CD14-positive monocyte (primary cell): ENCODE measurements at regions not wholly inside any gene's neighbourhood (a gene's known extent, or its start where the extent isn't known, plus 50 kb on each side); places are given as distances from the start of the nearest gene placed in this dataset.

Source experiments
- DNase-seq, 3 donors: peaks; one replicate each; pipeline ENCODE4 v3.0.0-alpha.2; 2011 to 2022
- H2AFZ ChIP-seq: 2 replicates; pipeline ENCODE4 v1.6.0; 2012; ENCODE audit warnings: mild to moderate bottlenecking, low read depth, low read length, inconsistent platforms; ENCODE audit not compliant: insufficient read depth, poor library complexity, severe bottlenecking
- H3K27ac ChIP-seq, 2 donors: 1 replicate in 1 of 2; 2 replicates in 1 of 2; pipeline ENCODE4 v1.5.1; 2012 to 2013; ENCODE audit warnings: low read length in 2 of 2, control low read depth in 1 of 2, inconsistent platforms in 1 of 2, low read depth in 1 of 2, mild to moderate bottlenecking in 1 of 2
- H3K27me3 ChIP-seq, 2 donors: one replicate each; pipeline versions ENCODE4 v1.6.0 to v1.6.1; 2011 to 2013; ENCODE audit warnings: low read length in 2 of 2; ENCODE audit not compliant: control insufficient read depth in 2 of 2, insufficient read depth in 2 of 2
- H3K36me3 ChIP-seq, 2 donors: replicated peaks in 1 of 2; 1 replicate in 1 of 2; 2 replicates in 1 of 2; pipeline versions ENCODE4 v1.5.1 to v1.6.1; 2012 to 2013; ENCODE audit warnings: low read length in 2 of 2, control low read depth in 1 of 2, inconsistent platforms in 1 of 2, mild to moderate bottlenecking in 1 of 2; ENCODE audit not compliant: insufficient read depth in 2 of 2, control insufficient read depth in 1 of 2
- H3K4me1 ChIP-seq, 2 donors: 1 replicate in 1 of 2; 2 replicates in 1 of 2; pipeline versions ENCODE4 v1.5.1 to v1.6.1; 2012 to 2013; ENCODE audit warnings: low read length in 2 of 2, control low read depth in 1 of 2, inconsistent platforms in 1 of 2, mild to moderate bottlenecking in 1 of 2, moderate library complexity in 1 of 2; ENCODE audit not compliant: insufficient read depth in 2 of 2, control insufficient read depth in 1 of 2
- H3K4me2 ChIP-seq: replicated peaks from 2 replicates; pipeline ENCODE3; 2012; ENCODE audit warnings: low read length, moderate library complexity, mild to moderate bottlenecking; ENCODE audit not compliant: poor library complexity, severe bottlenecking; ENCODE audit errors: extremely low read depth
- H3K4me3 ChIP-seq, 3 experiments: fragments of 200-600 bp in 1 of 3; sonication (generic) in 1 of 3; replicated peaks in 1 of 3; 1 replicate in 2 of 3; 2 replicates in 1 of 3; pipeline ENCODE4 v1.5.1; 2011 to 2013; ENCODE audit warnings: low read length in 3 of 3, mild to moderate bottlenecking in 3 of 3, control low read depth in 2 of 3, low read depth in 2 of 3, inconsistent platforms in 1 of 3, moderate library complexity in 1 of 3
- H3K79me2 ChIP-seq: 2 replicates; pipeline ENCODE4 v1.6.0; 2012; ENCODE audit warnings: mild to moderate bottlenecking, control low read depth, inconsistent platforms, low read length, moderate library complexity; ENCODE audit not compliant: insufficient read depth
- H3K9ac ChIP-seq: 2 replicates; pipeline ENCODE4 v1.6.0; 2017; ENCODE audit warnings: low read length, mild to moderate bottlenecking; ENCODE audit not compliant: insufficient read depth, poor library complexity, severe bottlenecking
- H3K9me3 ChIP-seq, 2 donors: replicated peaks in 1 of 2; 1 replicate in 1 of 2; 2 replicates in 1 of 2; pipeline versions ENCODE4 v1.5.1 to v1.6.1; 2012 to 2013; ENCODE audit warnings: low read length in 2 of 2, control low read depth in 1 of 2; ENCODE audit not compliant: control insufficient read depth in 1 of 2, insufficient read depth in 1 of 2
- H4K20me1 ChIP-seq: 2 replicates; pipeline ENCODE4 v1.6.0; 2012; ENCODE audit warnings: mild to moderate bottlenecking, low read length, control low read depth, moderate library complexity; ENCODE audit not compliant: insufficient read depth
- H3K27ac Mint-ChIP-seq, 7 donors: one replicate each; pipeline ENCODE4 v1.8.0; 2020; ENCODE audit warnings: mild to moderate bottlenecking in 7 of 7, mixed read lengths in 7 of 7, moderate library complexity in 6 of 7, inconsistent platforms in 2 of 7
- H3K27me3 Mint-ChIP-seq, 3 donors: one replicate each; pipeline ENCODE4 v1.8.0; 2021 to 2022; ENCODE audit warnings: low read depth in 3 of 3, mild to moderate bottlenecking in 3 of 3, mixed read lengths in 3 of 3, moderate library complexity in 3 of 3, inconsistent platforms in 1 of 3
- H3K36me3 Mint-ChIP-seq, 2 donors: one replicate each; pipeline ENCODE4 v1.8.0; 2020; ENCODE audit warnings: mixed read lengths in 2 of 2, inconsistent platforms in 1 of 2, mild to moderate bottlenecking in 1 of 2
- H3K4me1 Mint-ChIP-seq: one replicate; pipeline ENCODE4 v1.8.0; 2020; ENCODE audit warnings: mild to moderate bottlenecking, mixed read lengths
- H3K4me3 Mint-ChIP-seq, 2 donors: one replicate each; pipeline ENCODE4 v1.8.0; 2020; ENCODE audit warnings: mild to moderate bottlenecking in 2 of 2, mixed read lengths in 2 of 2, moderate library complexity in 1 of 2
- H3K9me3 Mint-ChIP-seq, 7 donors: one replicate each; pipeline ENCODE4 v1.8.0; 2020 to 2022; ENCODE audit warnings: mixed read lengths in 7 of 7, mild to moderate bottlenecking in 6 of 7, moderate library complexity in 6 of 7, inconsistent platforms in 2 of 7
- WGBS: methylation state at CpG from one replicate; pipeline ENCODE4 v1.1.5; 2013; ENCODE audit warnings: missing lambda C conversion rate; ENCODE audit not compliant: insufficient coverage; 5-methylcytosine and 5-hydroxymethylcytosine counted together
- intact Hi-C, 2 donors: fragments of 100-400 bp; cut with micrococcal nuclease; formaldehyde crosslinking; loops; one replicate each; pipeline versions ENCODE4 v1.15.0 to v1.15.1; 2023
- TF ChIP-seq, protein P1 (sequence below): fragments of 200-600 bp; IDR thresholded peaks from one replicate; pipeline ENCODE4 v1.8.0; 2022; ENCODE audit warnings: antibody characterized with exemption, mild to moderate bottlenecking

GRCh38 chr5:110019119-110019518 is 329.4 kb downstream of the MAN2A1 start:
- Histone ChIP-seq H3K9me3 (peaks cover 0 to 6% of the 10 kb centered on the region in 2 donors), H3K4me1 (no peaks in the 10 kb centered on the region), H3K9ac (no peak overlapping the region), H2AFZ (no peak overlapping the region), H3K79me2 (no peaks in the 10 kb centered on the region), H3K4me3 (no peak overlapping the region), H4K20me1 (no peaks in the 10 kb centered on the region), H3K27ac (no peak overlapping the region), H3K36me3 (no peaks in the 10 kb centered on the region), H3K4me2 (no peak overlapping the region), H3K27me3 (no peaks in the 10 kb centered on the region)
- peak overlapping the region in 1 of 7 donors; percentile 57 for H3K27ac Mint-ChIP-seq
- intact Hi-C loops = no loop called here
- H3K4me3 Mint-ChIP-seq = no peak overlapping the region
- DNase-seq = no peak
- peaks cover 0 to 2% (median 1%) of the 10 kb centered on the region in 3 donors for H3K27me3 Mint-ChIP-seq
- WGBS = 97% methylated on average over 6 of the region's 6 CpGs
- H3K4me1 Mint-ChIP-seq = no peaks in the 10 kb centered on the region
- H3K36me3 Mint-ChIP-seq = no peaks in the 10 kb centered on the region
- peaks cover 8 to 17% (median 11%) of the 10 kb centered on the region in 7 donors for H3K9me3 Mint-ChIP-seq
- TF ChIP-seq, protein P1, sequence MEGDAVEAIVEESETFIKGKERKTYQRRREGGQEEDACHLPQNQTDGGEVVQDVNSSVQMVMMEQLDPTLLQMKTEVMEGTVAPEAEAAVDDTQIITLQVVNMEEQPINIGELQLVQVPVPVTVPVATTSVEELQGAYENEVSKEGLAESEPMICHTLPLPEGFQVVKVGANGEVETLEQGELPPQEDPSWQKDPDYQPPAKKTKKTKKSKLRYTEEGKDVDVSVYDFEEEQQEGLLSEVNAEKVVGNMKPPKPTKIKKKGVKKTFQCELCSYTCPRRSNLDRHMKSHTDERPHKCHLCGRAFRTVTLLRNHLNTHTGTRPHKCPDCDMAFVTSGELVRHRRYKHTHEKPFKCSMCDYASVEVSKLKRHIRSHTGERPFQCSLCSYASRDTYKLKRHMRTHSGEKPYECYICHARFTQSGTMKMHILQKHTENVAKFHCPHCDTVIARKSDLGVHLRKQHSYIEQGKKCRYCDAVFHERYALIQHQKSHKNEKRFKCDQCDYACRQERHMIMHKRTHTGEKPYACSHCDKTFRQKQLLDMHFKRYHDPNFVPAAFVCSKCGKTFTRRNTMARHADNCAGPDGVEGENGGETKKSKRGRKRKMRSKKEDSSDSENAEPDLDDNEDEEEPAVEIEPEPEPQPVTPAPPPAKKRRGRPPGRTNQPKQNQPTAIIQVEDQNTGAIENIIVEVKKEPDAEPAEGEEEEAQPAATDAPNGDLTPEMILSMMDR = no peak

DNA sequence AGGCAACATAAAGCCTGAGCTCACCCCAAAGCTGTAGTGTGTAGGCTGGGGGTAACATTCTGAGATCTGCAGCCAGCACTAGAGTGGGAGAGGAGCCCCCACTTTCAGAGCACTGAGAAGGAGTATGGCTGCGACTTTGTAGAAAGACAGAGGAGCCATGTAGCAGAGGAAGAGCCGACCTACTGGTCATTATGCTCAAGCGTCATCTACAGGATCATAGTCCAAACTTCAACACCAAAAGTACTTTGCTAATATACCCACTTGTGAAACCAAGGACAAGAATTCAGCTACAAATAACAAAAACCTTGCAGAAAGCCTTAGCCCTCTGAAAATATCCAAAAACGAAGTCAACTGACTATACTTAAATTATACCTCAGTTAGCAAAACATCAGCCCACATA is 330.1 kb downstream of the MAN2A1 start:
- H3K4me1 Mint-ChIP-seq = no peaks in the 10 kb centered on the region
- Histone ChIP-seq H4K20me1 (no peaks in the 10 kb centered on the region), H3K27ac (no peak overlapping the region), H3K9me3 (peaks cover 0 to 6% of the 10 kb centered on the region in 2 donors), H2AFZ (no peak overlapping the region), H3K9ac (no peak overlapping the region), H3K4me1 (no peaks in the 10 kb centered on the region), H3K4me2 (no peak overlapping the region), H3K36me3 (no peaks in the 10 kb centered on the region), H3K27me3 (no peaks in the 10 kb centered on the region), H3K79me2 (no peaks in the 10 kb centered on the region), H3K4me3 (no peak overlapping the region)
- intact Hi-C loops = no loop called here
- H3K27me3 Mint-ChIP-seq = peaks cover 0 to 1% (median 0%) of the 10 kb centered on the region in 3 donors
- no peak for DNase-seq
- 67% methylated on average over 1 of the region's 4 CpGs for WGBS
- H3K4me3 Mint-ChIP-seq = no peak overlapping the region
- H3K9me3 Mint-ChIP-seq = peaks cover 6 to 15% (median 8%) of the 10 kb centered on the region in 7 donors
- TF ChIP-seq, protein P1 = no peak
- no peak overlapping the region for H3K27ac Mint-ChIP-seq
- no peaks in the 10 kb centered on the region for H3K36me3 Mint-ChIP-seq
